TTC549 (cell line): ENCODE measurements at regions not wholly inside any gene's neighbourhood (a gene's known extent, or its start where the extent isn't known, plus 50 kb on each side); places are given as distances from the start of the nearest gene placed in this dataset.
"Not testable (repeated sequence)": the region's sequence is repeated elsewhere in the genome, so short reads cannot be mapped to it uniquely, and the experiment has no call there.

Experiments
- FAIRE-seq: peaks from 2 replicates; lab custom pipeline; 2012; peaks lifted over from hg19 to GRCh38; lab: Jason Lieb, UNC

DNA sequence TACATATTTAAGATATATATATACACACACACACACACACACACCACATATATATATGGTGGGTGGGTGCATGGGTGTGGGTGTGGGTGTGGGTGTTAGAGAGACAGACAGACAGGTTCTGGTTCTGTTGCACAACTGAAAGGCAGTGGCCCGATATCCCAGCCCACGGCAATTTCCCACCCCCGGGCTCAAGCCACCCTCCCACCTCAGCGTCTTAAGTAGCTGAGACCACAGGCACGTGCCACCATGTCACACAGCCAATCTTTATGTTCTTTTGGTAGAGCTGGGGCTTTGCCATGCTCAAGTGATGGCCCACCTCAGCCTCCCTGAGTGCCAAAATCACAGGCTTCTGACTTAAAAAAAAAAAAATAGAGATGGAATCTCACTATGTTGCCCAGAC is 417.8 kb upstream of the FOXG1 start:
- FAIRE-seq, result no peak

- no peak for FAIRE-seq
Observed at GRCh38 chr14:28356819-28357218, 409.8 kb upstream of the FOXG1 start.

DNA sequence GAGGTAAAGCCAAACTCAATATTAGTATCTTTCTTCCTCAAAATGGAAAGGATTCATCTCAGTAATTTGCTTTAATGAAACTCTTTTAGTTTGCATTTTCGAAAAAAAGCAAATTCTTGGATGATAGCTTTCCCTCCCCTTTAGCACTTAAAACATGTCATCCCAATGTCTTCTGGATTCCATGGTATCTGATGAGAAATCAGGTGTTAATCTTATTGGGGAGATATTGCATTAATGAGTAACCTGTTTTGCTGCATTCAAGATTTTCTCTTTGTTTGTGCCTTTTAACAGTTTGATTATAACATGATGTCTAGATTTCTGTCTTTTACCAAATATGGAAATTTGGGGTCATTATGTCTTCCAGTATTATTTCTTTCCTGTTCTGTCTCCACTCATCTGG is 405.1 kb upstream of the FOXG1 start:
- FAIRE-seq, result no peak

GRCh38 chr14:28365510-28365909 is 401.1 kb upstream of the FOXG1 start:
- no peak for FAIRE-seq

DNA sequence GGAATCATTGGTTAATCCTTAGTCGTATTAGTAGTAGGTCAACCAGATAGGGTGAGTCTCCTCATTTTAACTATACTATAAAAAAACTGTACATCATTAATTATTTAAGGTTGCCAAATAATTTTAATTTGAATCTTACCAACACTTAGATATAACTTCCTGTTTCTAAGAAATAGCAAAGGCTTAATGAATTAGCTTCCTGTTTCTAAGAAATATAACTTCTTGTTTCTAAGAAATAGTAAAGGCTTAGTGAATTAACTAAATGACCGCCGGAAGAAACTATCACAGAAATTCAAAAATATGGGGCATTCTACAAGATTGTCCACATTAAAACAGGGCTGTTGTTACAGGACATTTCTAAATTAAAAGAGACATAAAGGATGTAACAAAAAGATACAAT is 392.9 kb upstream of the FOXG1 start:
- FAIRE-seq, result no peak

DNA sequence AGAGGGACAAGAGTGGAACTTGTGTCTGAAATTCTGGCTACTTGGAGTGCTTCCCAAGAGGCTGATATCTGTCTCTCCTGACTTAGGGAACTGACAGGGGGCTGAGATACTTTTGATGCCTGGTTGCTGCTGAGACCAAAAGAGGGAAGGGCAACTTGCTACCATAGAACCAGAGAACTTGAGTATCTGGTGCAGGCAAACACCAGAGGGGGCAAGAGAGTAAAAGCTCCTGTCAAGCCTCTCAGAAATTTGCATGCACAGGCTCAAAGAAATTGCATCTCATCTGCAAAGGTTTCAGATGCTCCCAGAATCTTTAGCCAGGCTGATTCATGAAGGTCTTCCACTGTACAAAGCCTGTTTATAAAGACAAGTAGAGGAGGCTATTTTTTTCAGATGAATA is 391.3 kb upstream of the FOXG1 start:
- no peak for FAIRE-seq

GRCh38 chr14:28381656-28382055 is 384.9 kb upstream of the FOXG1 start:
- no peak for FAIRE-seq

DNA sequence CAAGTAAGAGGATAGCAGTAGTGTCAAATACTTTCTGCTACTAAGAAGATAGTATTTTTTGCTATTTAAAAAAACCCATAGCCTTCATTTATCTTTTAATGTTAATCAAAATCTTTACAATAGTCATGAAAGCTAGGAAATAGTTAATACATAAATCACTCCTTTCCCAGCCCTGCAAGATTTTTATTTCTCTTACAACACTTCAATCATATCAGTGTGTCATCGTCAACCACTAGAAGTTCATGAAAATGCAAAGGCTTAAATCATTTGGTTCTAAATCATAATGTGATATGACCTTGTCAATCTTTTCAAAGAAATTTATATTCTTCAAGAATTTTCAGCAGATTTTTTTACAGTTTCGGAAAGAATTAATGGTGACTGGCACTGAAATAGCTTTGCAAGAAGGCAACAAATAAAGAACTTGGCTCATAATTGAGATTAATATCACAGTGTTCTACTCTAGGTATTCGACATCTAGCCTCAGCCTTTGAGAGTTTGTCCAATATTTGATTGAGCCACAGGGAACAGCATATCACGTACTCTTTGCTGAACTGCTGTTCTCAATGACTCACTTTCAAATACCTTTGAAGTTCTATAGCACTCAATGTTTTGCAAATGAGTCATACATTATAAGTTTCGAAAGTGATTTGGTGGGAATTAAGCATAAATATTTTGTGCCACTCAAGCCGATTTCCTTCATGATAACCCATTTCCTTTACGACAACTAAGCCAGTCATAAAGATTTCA is 384.0 kb upstream of the FOXG1 start:
- no peak for FAIRE-seq

GRCh38 chr14:28398506-28398905 is 368.1 kb upstream of the FOXG1 start:
- no peak for FAIRE-seq

GRCh38 chr14:28401705-28402104 is 364.9 kb upstream of the FOXG1 start:
- not testable (repeated sequence) for FAIRE-seq

- FAIRE-seq, result no peak
Observed at GRCh38 chr14:28406196-28406595, 360.4 kb upstream of the FOXG1 start.

GRCh38 chr14:28407031-28407825 is 359.4 kb upstream of the FOXG1 start:
- FAIRE-seq, result no peak

DNA sequence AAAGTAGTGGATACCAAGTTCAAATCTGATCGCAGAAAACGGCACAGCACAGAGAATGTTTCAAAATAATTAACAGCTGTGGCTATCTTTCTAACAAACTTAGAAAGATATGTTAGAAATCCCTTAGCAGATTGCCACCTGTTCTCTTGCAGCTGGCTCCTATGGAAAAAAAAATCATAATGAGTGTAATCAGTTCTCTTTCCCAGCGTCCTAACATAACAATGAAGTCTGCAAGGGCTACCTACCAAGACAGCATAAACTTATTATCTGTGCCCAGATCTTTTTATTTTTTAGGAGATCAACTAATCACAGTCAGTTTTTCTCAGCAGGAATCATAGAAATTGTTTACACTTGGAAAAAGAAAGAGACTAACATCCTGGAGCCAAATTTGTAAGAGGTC is 358.6 kb upstream of the FOXG1 start:
- no peak for FAIRE-seq

GRCh38 chr14:28412077-28412476 is 354.5 kb upstream of the FOXG1 start:
- no peak for FAIRE-seq

DNA sequence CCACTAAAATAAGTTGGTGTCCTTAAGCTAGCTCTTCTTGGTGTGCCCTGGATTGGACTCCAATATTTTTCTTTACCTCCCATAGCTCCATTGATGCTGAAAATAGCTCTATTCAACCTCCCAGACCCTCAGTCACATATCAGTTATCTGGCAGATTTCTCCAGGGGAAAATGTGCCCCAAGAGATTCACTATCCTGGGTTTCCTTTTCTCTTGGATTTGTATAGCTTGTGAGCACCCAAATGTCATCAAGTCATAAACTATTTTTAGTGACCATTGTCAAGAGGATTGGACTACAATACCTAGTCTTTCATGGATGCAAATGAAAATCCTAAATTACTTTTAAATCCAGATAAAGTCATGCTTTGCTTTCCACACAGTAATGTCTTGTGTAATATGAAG is 339.6 kb upstream of the FOXG1 start:
- no peak for FAIRE-seq

GRCh38 chr14:28436821-28437220 is 329.8 kb upstream of the FOXG1 start:
- FAIRE-seq, result no peak

DNA sequence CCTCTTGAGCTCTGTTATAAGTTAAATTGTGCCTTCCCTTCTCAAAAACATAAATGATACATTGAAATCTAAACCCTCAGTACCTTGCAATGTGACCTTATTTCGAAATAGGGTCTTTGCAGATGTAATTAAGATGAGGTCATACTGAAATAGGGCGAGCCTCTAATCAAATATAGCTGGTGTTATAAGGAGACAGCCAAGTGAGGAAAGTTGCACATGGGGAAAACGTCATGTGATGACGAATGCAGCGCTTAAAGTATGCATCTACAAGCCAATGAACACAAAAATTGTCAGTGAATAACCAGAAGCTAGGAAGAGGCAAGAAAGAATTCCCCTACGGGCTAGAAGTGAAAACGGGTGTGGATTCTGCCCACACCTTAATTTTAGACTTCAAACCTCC is 305.2 kb upstream of the FOXG1 start:
- no peak for FAIRE-seq

- no peak for FAIRE-seq
Observed at GRCh38 chr14:28467611-28468010, 299.0 kb upstream of the FOXG1 start.

- FAIRE-seq, result no peak
Observed at GRCh38 chr14:28468191-28469151, 298.1 kb upstream of the FOXG1 start.

DNA sequence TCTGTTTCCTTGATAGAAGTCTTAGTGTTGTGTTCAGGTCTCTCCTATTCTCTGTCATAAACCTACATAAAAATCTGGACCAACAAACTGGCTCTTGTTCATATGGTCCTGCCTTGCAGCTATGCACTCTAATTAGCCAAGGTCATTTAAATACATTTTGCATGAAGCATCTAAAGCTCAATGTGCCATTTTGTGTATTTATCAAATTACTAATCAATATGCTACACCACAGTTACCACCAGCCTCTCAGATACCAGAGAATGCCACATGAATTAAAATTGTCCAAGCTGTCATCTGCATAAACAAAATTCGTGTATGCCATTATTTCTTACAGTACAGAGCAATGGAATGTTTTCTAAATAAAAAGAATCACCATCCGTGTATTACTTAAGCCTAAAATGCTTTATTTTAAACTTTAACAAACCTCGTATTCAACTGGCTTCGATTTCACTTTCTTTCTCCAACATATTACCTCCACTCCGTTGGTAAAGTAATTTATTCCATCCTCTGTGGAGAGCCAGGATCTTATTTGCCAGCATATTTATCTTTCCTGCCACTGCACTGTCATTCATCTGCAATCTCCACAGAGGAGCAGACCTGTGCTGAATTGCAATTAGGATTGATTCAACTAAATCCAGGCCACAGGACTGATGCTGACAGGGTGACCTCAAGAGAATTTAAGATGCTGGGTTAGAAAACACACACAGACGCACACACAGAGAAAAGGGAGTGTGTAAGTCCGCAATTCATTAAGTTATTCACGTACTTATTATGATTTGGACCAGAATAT is 284.1 kb upstream of the FOXG1 start:
- no peak for FAIRE-seq

GRCh38 chr14:28483506-28483905 is 283.1 kb upstream of the FOXG1 start:
- no peak for FAIRE-seq

DNA sequence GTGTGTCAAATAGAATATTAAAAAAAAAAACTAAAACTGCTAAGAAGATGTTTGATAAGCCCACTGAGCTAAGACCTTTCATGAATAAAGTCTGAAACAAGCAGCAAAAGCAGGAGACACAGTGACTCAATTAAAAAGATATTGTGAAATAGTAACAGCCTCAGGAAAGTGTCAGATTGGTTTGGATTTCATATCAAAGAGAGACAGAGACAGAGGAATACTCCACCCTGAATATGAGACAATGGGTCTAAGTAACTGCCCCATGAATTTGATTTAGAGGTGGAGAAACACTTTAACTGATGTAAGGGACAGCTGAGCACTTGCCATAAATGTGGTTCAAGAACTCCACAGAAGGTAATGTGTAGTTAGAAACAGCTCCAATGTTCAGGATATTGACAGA is 277.9 kb upstream of the FOXG1 start:
- FAIRE-seq, result no peak
